Trophoblast cell (in vitro differentiated cells and primary cell): ENCODE measurements at regions not wholly inside any gene's neighbourhood (a gene's known extent, or its start where the extent isn't known, plus 50 kb on each side); places are given as distances from the start of the nearest gene placed in this dataset.

Experiments
- DNase-seq, 2 donors: peaks; one replicate each; pipeline ENCODE4 v3.0.0-alpha.2; 2016
- H2AFZ ChIP-seq: 2 replicates; pipeline ENCODE4 v1.6.1; 2013; ENCODE audit warnings: low read length, moderate library complexity, mild to moderate bottlenecking; ENCODE audit not compliant: insufficient read depth, poor library complexity
- H2AK5ac ChIP-seq: 2 replicates; pipeline ENCODE4 v1.6.1; 2013; ENCODE audit warnings: mild to moderate bottlenecking, low read length
- H2BK120ac ChIP-seq: 2 replicates; pipeline ENCODE4 v1.6.1; 2013; ENCODE audit warnings: low read length, mild to moderate bottlenecking, moderate library complexity; ENCODE audit not compliant: insufficient read depth, poor library complexity
- H2BK12ac ChIP-seq: 2 replicates; pipeline ENCODE4 v1.6.1; 2013; ENCODE audit warnings: mild to moderate bottlenecking, low read length, moderate library complexity
- H2BK5ac ChIP-seq: 2 replicates; pipeline ENCODE4 v1.6.1; 2013; ENCODE audit warnings: low read length, low read depth, moderate library complexity, mild to moderate bottlenecking; ENCODE audit not compliant: poor library complexity
- H3K14ac ChIP-seq: 2 replicates; pipeline ENCODE4 v1.6.1; 2013; ENCODE audit warnings: mild to moderate bottlenecking, low read length
- H3K18ac ChIP-seq: 2 replicates; pipeline ENCODE4 v1.6.1; 2013; ENCODE audit warnings: mild to moderate bottlenecking, low read length
- H3K23ac ChIP-seq: 2 replicates; pipeline ENCODE4 v1.6.1; 2013; ENCODE audit warnings: low read length
- H3K27ac ChIP-seq: 2 replicates; pipeline ENCODE4 v1.5.1; 2013; ENCODE audit warnings: low read depth, mild to moderate bottlenecking, inconsistent platforms, low read length, moderate library complexity
- H3K27me3 ChIP-seq: 2 replicates; pipeline ENCODE4 v1.6.1; 2013; ENCODE audit warnings: inconsistent platforms, mild to moderate bottlenecking, low read length, moderate library complexity; ENCODE audit not compliant: insufficient read depth
- H3K36me3 ChIP-seq, 2 experiments: 1 replicate in 1 of 2; 2 replicates in 1 of 2; pipeline ENCODE4 v1.6.1; 2013; ENCODE audit warnings: low read length in 2 of 2, mild to moderate bottlenecking in 2 of 2, moderate library complexity in 1 of 2; ENCODE audit not compliant: insufficient read depth in 2 of 2, control insufficient read depth in 1 of 2
- H3K4ac ChIP-seq: 2 replicates; pipeline ENCODE4 v1.6.1; 2013; ENCODE audit warnings: low read depth, mild to moderate bottlenecking, low read length, moderate library complexity
- H3K4me1 ChIP-seq, 2 experiments: 1 replicate in 1 of 2; 2 replicates in 1 of 2; pipeline ENCODE4 v1.6.1; 2013; ENCODE audit warnings: low read length in 2 of 2, mild to moderate bottlenecking in 2 of 2, moderate library complexity in 1 of 2; ENCODE audit not compliant: insufficient read depth in 2 of 2, control insufficient read depth in 1 of 2
- H3K4me2 ChIP-seq: 2 replicates; pipeline ENCODE4 v1.6.1; 2013; ENCODE audit warnings: inconsistent platforms, mild to moderate bottlenecking, low read length, moderate library complexity
- H3K4me3 ChIP-seq: 2 replicates; pipeline ENCODE4 v1.5.1; 2013; ENCODE audit warnings: mild to moderate bottlenecking, low read depth, low read length, inconsistent platforms
- H3K79me1 ChIP-seq: one replicate; pipeline ENCODE4 v1.6.1; 2013; ENCODE audit warnings: low read length
- H3K79me2 ChIP-seq: 2 replicates; pipeline ENCODE4 v1.6.1; 2013; ENCODE audit warnings: low read length, mild to moderate bottlenecking; ENCODE audit not compliant: control insufficient read depth, insufficient read depth, poor library complexity
- H3K9ac ChIP-seq: 2 replicates; pipeline ENCODE4 v1.6.1; 2013; ENCODE audit warnings: mild to moderate bottlenecking, low read length
- H3K9me3 ChIP-seq: 2 replicates; pipeline ENCODE4 v1.6.1; 2013; ENCODE audit warnings: low read depth, mild to moderate bottlenecking, control low read depth, inconsistent platforms, low read length; ENCODE audit not compliant: insufficient read depth
- H4K12ac ChIP-seq: 2 replicates; pipeline ENCODE4 v1.6.1; 2013; ENCODE audit warnings: low read depth, mild to moderate bottlenecking, low read length, moderate library complexity
- H4K8ac ChIP-seq: 2 replicates; pipeline ENCODE4 v1.6.1; 2013; ENCODE audit warnings: low read depth, mild to moderate bottlenecking, low read length, moderate library complexity
- H4K91ac ChIP-seq: one replicate; pipeline ENCODE4 v1.6.1; 2013; ENCODE audit warnings: low read depth, mild to moderate bottlenecking, low read length, moderate library complexity
- WGBS: extraction: QIAGEN DNeasy Blood & Tissue Kit; methylation state at CpG from one replicate; pipeline ENCODE4 v1.1.7; 2013; ENCODE audit warnings: missing lambda C conversion rate; ENCODE audit not compliant: insufficient read length, insufficient coverage; ENCODE audit errors: extremely low coverage; 5-methylcytosine and 5-hydroxymethylcytosine counted together

GRCh38 chr1:36643371-36644270 is 160.9 kb upstream of the CSF3R start:
- no peak overlapping the region for H3K27ac ChIP-seq
- H3K4me2 ChIP-seq, result no peak overlapping the region
- H3K79me2 ChIP-seq, result no peaks in the 10 kb centered on the region
- H3K36me3 ChIP-seq, result no peaks in the 10 kb centered on the region
- H3K9me3 ChIP-seq, result no peaks in the 10 kb centered on the region
- H3K4me1 ChIP-seq, result no peaks in the 10 kb centered on the region
- DNase-seq, result no peak
- H2BK12ac ChIP-seq, result no peak overlapping the region
- no peak overlapping the region for H3K23ac ChIP-seq
- no peak overlapping the region for H3K14ac ChIP-seq
- no peak overlapping the region for H4K12ac ChIP-seq
- H4K91ac ChIP-seq, result no peak overlapping the region
- no CpG with 5 or more reads among the region's 13 CpGs for WGBS
- no peak overlapping the region for H3K9ac ChIP-seq
- no peak overlapping the region for H2BK120ac ChIP-seq
- H3K4me3 ChIP-seq, result peak overlapping the region; percentile 6
- H3K4ac ChIP-seq, result no peak overlapping the region
- no peak overlapping the region for H4K8ac ChIP-seq
- H3K18ac ChIP-seq, result no peak overlapping the region
- H3K79me1 ChIP-seq, result no peaks in the 10 kb centered on the region
- no peak overlapping the region for H2AFZ ChIP-seq
- H2AK5ac ChIP-seq, result no peak overlapping the region
- H3K27me3 ChIP-seq, result no peaks in the 10 kb centered on the region
- no peak overlapping the region for H2BK5ac ChIP-seq

- no peak overlapping the region for H2AK5ac ChIP-seq
- H3K27ac ChIP-seq, result no peak overlapping the region
- DNase-seq, result no peak
- no peak overlapping the region for H2BK12ac ChIP-seq
- H4K91ac ChIP-seq, result no peak overlapping the region
- WGBS, result no CpG with 5 or more reads among the region's 2 CpGs
- H3K36me3 ChIP-seq, result no peaks in the 10 kb centered on the region
- no peak overlapping the region for H3K18ac ChIP-seq
- no peak overlapping the region for H3K14ac ChIP-seq
- no peak overlapping the region for H3K23ac ChIP-seq
- no peak overlapping the region for H3K9ac ChIP-seq
- H3K4ac ChIP-seq, result no peak overlapping the region
- H2BK5ac ChIP-seq, result no peak overlapping the region
- H2BK120ac ChIP-seq, result no peak overlapping the region
- no peaks in the 10 kb centered on the region for H3K4me1 ChIP-seq
- no peak overlapping the region for H2AFZ ChIP-seq
- H3K27me3 ChIP-seq, result no peaks in the 10 kb centered on the region
- H4K12ac ChIP-seq, result no peak overlapping the region
- no peak overlapping the region for H3K4me3 ChIP-seq
- H3K79me2 ChIP-seq, result no peaks in the 10 kb centered on the region
- H3K79me1 ChIP-seq, result no peaks in the 10 kb centered on the region
- H3K4me2 ChIP-seq, result no peak overlapping the region
- no peaks in the 10 kb centered on the region for H3K9me3 ChIP-seq
- no peak overlapping the region for H4K8ac ChIP-seq
Observed at GRCh38 chr1:36642802-36643201, 160.1 kb upstream of the CSF3R start.

DNA sequence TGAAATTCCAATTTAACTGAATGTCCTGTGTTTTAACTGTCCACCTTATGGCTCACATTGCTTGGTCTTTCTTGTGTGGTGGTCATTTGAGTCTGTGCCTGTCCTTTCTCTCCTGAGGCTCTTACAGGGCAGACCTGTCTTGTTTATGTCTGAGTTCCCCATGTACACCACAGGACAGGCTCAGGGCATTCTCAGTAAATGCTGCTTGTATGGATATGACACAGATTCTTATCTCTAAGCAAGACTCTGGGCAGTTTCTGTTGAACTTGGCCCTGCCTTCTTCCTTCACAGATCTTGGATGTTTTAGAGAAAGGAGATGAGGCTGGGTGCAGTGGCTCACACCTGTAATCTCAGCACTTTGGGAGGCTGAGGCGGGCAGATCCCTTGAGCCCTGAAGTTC is 159.1 kb upstream of the CSF3R start:
- H3K79me1 ChIP-seq, result no peaks in the 10 kb centered on the region
- H2BK12ac ChIP-seq, result no peak overlapping the region
- no peaks in the 10 kb centered on the region for H3K4me1 ChIP-seq
- H4K8ac ChIP-seq, result no peak overlapping the region
- no peak overlapping the region for H3K14ac ChIP-seq
- no peak overlapping the region for H2AFZ ChIP-seq
- H3K9ac ChIP-seq, result no peak overlapping the region
- no peak overlapping the region for H3K18ac ChIP-seq
- no peak overlapping the region for H3K4ac ChIP-seq
- no peak overlapping the region for H3K23ac ChIP-seq
- no peaks in the 10 kb centered on the region for H3K36me3 ChIP-seq
- H3K79me2 ChIP-seq, result no peaks in the 10 kb centered on the region
- peak in 1 of 2 donors; percentile 52 for DNase-seq
- H2AK5ac ChIP-seq, result no peak overlapping the region
- H3K4me2 ChIP-seq, result no peak overlapping the region
- no peaks in the 10 kb centered on the region for H3K27me3 ChIP-seq
- no peak overlapping the region for H2BK120ac ChIP-seq
- no peak overlapping the region for H4K91ac ChIP-seq
- H4K12ac ChIP-seq, result no peak overlapping the region
- no peak overlapping the region for H3K4me3 ChIP-seq
- no CpG with 5 or more reads among the region's 1 CpG for WGBS
- no peak overlapping the region for H3K27ac ChIP-seq
- no peaks in the 10 kb centered on the region for H3K9me3 ChIP-seq
- no peak overlapping the region for H2BK5ac ChIP-seq

DNA sequence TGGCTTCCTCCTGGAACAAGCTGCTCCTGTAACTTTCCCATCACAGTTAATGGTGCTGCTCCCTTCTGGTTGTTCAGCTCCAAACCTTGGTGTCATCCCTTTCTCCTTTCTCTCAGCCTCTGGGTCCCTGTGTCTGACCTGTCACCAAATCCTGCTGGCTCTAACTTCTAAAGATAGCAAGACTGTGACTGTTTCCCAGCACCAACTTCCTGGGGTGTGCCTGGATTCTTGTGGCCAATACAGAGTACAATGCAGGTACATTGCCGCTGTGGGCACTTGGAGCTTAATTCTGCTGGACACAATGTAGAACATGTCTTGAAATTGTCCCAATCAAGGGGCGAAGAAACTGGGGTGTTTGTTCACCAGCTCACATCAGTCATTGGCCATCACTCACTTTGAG is 156.7 kb upstream of the CSF3R start:
- Histone ChIP-seq H2AK5ac (no peak overlapping the region), H2BK12ac (no peak overlapping the region), H3K9me3 (no peaks in the 10 kb centered on the region), H4K91ac (no peak overlapping the region), H2BK5ac (no peak overlapping the region), H3K27me3 (no peaks in the 10 kb centered on the region), H3K79me2 (no peaks in the 10 kb centered on the region), H3K4ac (no peak overlapping the region), H3K4me3 (no peak overlapping the region), H2AFZ (no peak overlapping the region), H4K12ac (no peak overlapping the region), H3K4me1 (no peaks in the 10 kb centered on the region), H3K27ac (no peak overlapping the region), H3K23ac (no peak overlapping the region), H3K14ac (no peak overlapping the region), H4K8ac (no peak overlapping the region), H3K9ac (no peak overlapping the region), H3K4me2 (no peak overlapping the region), H3K36me3 (no peaks in the 10 kb centered on the region), H3K18ac (no peak overlapping the region), H2BK120ac (no peak overlapping the region), H3K79me1 (no peaks in the 10 kb centered on the region)
- WGBS, result no CpG with 5 or more reads among the region's 2 CpGs
- peak; percentile 51 to 61 for DNase-seq
